ENCODE measurements at regions not wholly inside any gene's neighbourhood (a gene's known extent, or its start where the extent isn't known, plus 50 kb on each side); places are given as distances from the start of the nearest gene placed in this dataset.

DNA sequence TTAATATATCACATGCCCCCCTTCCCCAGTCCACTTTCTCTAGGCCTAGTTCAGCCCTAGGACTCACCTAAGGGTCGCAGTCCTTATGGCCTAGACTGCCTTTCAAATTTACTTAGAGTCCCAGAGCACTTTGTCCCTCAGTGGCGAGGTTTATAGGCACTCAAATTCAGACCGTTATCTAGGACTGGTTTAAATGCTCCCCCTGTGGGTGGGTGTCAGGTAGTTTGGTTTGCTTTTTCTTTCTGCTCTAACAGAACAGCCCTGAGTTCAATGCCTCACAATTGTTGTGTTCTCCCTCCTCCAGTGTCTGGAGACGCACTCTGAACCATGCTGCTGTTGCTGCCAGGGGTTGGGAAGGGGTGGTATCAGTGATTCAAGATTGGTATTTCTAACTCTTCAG, 317.1 kb downstream of the MAT2B start:
- TF ChIP-seq, protein P1, sequence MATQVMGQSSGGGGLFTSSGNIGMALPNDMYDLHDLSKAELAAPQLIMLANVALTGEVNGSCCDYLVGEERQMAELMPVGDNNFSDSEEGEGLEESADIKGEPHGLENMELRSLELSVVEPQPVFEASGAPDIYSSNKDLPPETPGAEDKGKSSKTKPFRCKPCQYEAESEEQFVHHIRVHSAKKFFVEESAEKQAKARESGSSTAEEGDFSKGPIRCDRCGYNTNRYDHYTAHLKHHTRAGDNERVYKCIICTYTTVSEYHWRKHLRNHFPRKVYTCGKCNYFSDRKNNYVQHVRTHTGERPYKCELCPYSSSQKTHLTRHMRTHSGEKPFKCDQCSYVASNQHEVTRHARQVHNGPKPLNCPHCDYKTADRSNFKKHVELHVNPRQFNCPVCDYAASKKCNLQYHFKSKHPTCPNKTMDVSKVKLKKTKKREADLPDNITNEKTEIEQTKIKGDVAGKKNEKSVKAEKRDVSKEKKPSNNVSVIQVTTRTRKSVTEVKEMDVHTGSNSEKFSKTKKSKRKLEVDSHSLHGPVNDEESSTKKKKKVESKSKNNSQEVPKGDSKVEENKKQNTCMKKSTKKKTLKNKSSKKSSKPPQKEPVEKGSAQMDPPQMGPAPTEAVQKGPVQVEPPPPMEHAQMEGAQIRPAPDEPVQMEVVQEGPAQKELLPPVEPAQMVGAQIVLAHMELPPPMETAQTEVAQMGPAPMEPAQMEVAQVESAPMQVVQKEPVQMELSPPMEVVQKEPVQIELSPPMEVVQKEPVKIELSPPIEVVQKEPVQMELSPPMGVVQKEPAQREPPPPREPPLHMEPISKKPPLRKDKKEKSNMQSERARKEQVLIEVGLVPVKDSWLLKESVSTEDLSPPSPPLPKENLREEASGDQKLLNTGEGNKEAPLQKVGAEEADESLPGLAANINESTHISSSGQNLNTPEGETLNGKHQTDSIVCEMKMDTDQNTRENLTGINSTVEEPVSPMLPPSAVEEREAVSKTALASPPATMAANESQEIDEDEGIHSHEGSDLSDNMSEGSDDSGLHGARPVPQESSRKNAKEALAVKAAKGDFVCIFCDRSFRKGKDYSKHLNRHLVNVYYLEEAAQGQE (IDR thresholded peaks at IDR 0.05): no peak
- TF ChIP-seq HNF4A (conservative IDR thresholded peaks at IDR 0.05): no peak
- TF ChIP-seq, protein P2, sequence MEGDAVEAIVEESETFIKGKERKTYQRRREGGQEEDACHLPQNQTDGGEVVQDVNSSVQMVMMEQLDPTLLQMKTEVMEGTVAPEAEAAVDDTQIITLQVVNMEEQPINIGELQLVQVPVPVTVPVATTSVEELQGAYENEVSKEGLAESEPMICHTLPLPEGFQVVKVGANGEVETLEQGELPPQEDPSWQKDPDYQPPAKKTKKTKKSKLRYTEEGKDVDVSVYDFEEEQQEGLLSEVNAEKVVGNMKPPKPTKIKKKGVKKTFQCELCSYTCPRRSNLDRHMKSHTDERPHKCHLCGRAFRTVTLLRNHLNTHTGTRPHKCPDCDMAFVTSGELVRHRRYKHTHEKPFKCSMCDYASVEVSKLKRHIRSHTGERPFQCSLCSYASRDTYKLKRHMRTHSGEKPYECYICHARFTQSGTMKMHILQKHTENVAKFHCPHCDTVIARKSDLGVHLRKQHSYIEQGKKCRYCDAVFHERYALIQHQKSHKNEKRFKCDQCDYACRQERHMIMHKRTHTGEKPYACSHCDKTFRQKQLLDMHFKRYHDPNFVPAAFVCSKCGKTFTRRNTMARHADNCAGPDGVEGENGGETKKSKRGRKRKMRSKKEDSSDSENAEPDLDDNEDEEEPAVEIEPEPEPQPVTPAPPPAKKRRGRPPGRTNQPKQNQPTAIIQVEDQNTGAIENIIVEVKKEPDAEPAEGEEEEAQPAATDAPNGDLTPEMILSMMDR (IDR thresholded peaks at IDR 0.05; ENCODE audit: low read depth, low read length, missing input control): no peak
- TF ChIP-seq, protein P3, sequence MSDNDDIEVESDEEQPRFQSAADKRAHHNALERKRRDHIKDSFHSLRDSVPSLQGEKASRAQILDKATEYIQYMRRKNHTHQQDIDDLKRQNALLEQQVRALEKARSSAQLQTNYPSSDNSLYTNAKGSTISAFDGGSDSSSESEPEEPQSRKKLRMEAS (IDR thresholded peaks at IDR 0.05): no peak
- no peak for TF ChIP-seq YY1 (IDR thresholded peaks at IDR 0.05)
- no peak for TF ChIP-seq TAF1 (conservative IDR thresholded peaks at IDR 0.05)
- TF ChIP-seq EGR1 (IDR thresholded peaks at IDR 0.05; ENCODE audit: low read depth in 2 of 2): no peak
- no peak for TF ChIP-seq RAD21 (IDR thresholded peaks at IDR 0.05)
- TF ChIP-seq, protein P4, sequence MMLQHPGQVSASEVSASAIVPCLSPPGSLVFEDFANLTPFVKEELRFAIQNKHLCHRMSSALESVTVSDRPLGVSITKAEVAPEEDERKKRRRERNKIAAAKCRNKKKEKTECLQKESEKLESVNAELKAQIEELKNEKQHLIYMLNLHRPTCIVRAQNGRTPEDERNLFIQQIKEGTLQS (IDR thresholded peaks at IDR 0.05): no peak

All from liver (tissue), 3 donors.